OCI-LY1 (cell line): ENCODE measurements at regions not wholly inside any gene's neighbourhood (a gene's known extent, or its start where the extent isn't known, plus 50 kb on each side); places are given as distances from the start of the nearest gene placed in this dataset.

Source experiments
- EZH2 ChIP-seq: fragments of 200-600 bp; sonication (generic), shearing (Covaris generic); IDR thresholded peaks from 2 replicates; pipeline ENCODE4 v1.8.0; 2017; ENCODE audit warnings: borderline replicate concordance, mixed run types, mild to moderate bottlenecking, antibody characterized with exemption, low read length, moderate library complexity, mixed read lengths
- TF ChIP-seq, protein P1 (sequence below): fragments of 200-600 bp; sonication (generic), shearing (Covaris generic); IDR thresholded peaks from 2 replicates; pipeline ENCODE4 v1.5.1; 2017; ENCODE audit warnings: mild to moderate bottlenecking, antibody characterized with exemption, low read length, moderate library complexity, mixed read lengths

DNA sequence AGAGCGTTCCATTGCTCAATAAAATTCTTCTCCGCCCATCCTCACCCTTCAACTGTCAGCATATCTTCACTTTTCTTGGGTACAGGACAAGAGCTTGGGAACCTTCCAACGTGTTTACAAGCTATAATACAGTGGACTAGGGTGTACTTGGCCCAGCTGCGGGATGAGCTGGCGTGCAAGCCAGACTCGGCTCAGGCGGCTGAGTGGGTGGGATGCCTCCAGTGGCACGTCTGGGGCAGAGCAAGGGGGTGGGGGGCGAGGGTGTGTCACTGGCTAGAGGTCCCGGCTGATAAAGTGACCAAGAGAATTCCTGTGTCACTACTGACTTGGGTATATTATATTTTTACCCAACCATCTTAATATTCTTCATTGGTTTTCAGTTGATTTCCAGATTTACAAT, 179.7 kb downstream of the EVA1A start:
- TF ChIP-seq, protein P1, sequence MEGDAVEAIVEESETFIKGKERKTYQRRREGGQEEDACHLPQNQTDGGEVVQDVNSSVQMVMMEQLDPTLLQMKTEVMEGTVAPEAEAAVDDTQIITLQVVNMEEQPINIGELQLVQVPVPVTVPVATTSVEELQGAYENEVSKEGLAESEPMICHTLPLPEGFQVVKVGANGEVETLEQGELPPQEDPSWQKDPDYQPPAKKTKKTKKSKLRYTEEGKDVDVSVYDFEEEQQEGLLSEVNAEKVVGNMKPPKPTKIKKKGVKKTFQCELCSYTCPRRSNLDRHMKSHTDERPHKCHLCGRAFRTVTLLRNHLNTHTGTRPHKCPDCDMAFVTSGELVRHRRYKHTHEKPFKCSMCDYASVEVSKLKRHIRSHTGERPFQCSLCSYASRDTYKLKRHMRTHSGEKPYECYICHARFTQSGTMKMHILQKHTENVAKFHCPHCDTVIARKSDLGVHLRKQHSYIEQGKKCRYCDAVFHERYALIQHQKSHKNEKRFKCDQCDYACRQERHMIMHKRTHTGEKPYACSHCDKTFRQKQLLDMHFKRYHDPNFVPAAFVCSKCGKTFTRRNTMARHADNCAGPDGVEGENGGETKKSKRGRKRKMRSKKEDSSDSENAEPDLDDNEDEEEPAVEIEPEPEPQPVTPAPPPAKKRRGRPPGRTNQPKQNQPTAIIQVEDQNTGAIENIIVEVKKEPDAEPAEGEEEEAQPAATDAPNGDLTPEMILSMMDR, result no peak
- no peak for TF ChIP-seq EZH2
